ENCODE measurements at regions not wholly inside any gene's neighbourhood (a gene's known extent, or its start where the extent isn't known, plus 50 kb on each side); places are given as distances from the start of the nearest gene placed in this dataset.

DNA sequence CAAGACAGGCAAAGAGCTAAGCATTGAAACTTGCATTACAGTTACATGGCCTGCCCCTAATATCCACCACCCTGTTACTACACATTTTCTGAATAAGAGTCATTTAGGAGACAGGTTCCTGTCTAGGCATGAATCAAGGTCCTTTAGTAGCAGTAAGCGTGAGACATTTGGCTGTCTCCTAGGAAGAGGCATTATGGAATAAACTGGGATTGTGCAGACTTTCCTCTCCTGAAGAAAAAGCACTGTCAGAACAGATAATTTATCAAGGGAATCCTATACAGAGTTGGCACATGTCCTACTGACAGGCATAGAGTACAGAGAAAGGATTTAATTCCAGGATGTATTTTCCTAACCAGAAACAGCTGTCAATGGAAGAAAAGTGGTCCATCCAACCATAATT is 111.9 kb downstream of the INHBA start:
- TF ChIP-seq, protein P1, sequence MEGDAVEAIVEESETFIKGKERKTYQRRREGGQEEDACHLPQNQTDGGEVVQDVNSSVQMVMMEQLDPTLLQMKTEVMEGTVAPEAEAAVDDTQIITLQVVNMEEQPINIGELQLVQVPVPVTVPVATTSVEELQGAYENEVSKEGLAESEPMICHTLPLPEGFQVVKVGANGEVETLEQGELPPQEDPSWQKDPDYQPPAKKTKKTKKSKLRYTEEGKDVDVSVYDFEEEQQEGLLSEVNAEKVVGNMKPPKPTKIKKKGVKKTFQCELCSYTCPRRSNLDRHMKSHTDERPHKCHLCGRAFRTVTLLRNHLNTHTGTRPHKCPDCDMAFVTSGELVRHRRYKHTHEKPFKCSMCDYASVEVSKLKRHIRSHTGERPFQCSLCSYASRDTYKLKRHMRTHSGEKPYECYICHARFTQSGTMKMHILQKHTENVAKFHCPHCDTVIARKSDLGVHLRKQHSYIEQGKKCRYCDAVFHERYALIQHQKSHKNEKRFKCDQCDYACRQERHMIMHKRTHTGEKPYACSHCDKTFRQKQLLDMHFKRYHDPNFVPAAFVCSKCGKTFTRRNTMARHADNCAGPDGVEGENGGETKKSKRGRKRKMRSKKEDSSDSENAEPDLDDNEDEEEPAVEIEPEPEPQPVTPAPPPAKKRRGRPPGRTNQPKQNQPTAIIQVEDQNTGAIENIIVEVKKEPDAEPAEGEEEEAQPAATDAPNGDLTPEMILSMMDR (IDR thresholded peaks at IDR 0.05; ENCODE audit: insufficient read depth, low read length, poor library complexity, severe bottlenecking), result no peak
- no peak for TF ChIP-seq EZH2phosphoT487 (conservative IDR thresholded peaks at IDR 0.05; ENCODE audit: low read length)

All from SU-DHL-6 (cell line).